Left cardiac atrium (tissue), 4 donors: ENCODE measurements at regions not wholly inside any gene's neighbourhood (a gene's known extent, or its start where the extent isn't known, plus 50 kb on each side); places are given as distances from the start of the nearest gene placed in this dataset.

Experiments used
- ATAC-seq, 2 donors: fragments of 200-7000 bp; cut with Tn5 transposase; one replicate each; pipeline ENCODE4 v1.9.1; 2020; ENCODE audit warnings: mild to moderate bottlenecking in 2 of 2, moderate library complexity in 2 of 2
- DNase-seq: peaks from one replicate; pipeline ENCODE4 v3.0.0-alpha.2; 2020
- intact Hi-C, 2 donors: fragments of 100-400 bp; cut with DNase I; formaldehyde crosslinking; loops; one replicate each; pipeline versions ENCODE4 v1.14.1 to v1.15.1; 2022 to 2023
- donor health status: DM: no; HTN: yes; CAD: no.
- donor health status: DM: no; HTN: yes; CAD: no; lungs with severe emphysema.
- donor health status: DM: yes; HTN: yes; CAD: no.
- donor health status: Dilated cardiomyopathy.

GRCh38 chr15:85929786-85930185, 135.1 kb upstream of the KLHL25 start:
- DNase-seq, result no peak
- intact Hi-C loops, result no loop called here
- ATAC-seq, result no peak

DNA sequence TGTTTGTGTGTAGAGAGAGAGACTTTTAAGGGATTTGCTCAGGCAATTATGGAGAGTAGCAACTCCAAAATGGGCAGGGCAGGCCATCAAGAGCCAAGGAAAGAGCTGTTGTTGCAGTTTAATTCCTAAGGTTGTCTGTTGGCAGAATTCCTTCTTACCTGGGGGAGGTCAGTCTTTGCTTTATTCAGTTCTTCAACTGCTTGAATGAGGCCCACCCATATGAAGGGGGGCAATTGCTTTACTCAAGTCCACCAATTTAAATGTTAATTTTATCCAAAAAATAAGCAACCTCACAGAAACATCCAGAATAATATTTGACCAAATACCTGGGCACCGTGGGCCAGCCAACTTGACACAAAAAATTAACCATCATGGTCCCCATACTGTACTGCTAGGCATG, 137.7 kb upstream of the KLHL25 start:
- no peak for ATAC-seq
- DNase-seq, result no peak
- intact Hi-C loops, result no loop called here

DNA sequence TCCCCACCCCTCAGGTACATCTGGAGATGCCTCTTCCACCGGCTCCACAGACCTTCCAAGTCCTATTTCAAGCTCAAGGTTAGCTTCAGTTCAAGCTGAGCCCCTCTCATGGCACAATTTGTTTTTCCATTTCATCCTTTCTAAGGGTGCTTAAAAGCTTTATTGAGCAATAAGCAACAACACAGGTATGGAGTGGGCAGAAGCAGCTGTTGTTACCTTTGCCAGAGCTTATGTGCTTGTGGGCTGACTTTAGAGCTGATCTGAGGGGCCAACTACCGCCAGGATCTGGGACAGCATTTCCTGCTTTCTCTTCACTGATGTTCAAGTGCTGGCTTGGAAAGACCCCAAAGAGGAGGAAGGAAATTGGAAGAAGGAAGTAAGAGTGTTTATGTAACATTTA, 140.0 kb upstream of the KLHL25 start:
- DNase-seq (no peak), ATAC-seq (no peak)
- intact Hi-C loops, result no loop called here

GRCh38 chr15:85935182-85935581, 140.5 kb upstream of the KLHL25 start:
- DNase-seq, result no peak
- no peak for ATAC-seq
- intact Hi-C loops, result no loop called here

DNA sequence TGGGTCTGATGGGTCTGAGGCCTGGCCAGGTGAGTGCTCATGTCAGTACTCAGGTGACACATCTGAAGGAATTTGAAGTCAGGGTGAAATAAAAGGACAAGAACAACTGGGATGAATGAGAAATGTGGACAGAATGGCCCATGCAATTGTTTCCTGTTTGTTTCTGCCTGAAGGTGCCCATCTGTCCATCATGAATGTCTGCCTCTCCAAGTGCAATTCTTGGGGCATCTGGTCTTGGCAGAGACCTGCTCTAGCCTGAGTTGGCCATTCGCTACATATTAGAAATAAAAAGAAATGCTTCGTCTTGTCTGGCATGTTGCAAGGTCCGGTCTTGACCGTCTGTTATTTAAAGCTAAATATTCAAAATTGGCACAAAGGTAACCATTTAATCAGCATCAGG, 142.0 kb upstream of the AGBL1 start:
- DNase-seq (no peak), ATAC-seq (no peak)
- intact Hi-C loops, result no loop called here

DNA sequence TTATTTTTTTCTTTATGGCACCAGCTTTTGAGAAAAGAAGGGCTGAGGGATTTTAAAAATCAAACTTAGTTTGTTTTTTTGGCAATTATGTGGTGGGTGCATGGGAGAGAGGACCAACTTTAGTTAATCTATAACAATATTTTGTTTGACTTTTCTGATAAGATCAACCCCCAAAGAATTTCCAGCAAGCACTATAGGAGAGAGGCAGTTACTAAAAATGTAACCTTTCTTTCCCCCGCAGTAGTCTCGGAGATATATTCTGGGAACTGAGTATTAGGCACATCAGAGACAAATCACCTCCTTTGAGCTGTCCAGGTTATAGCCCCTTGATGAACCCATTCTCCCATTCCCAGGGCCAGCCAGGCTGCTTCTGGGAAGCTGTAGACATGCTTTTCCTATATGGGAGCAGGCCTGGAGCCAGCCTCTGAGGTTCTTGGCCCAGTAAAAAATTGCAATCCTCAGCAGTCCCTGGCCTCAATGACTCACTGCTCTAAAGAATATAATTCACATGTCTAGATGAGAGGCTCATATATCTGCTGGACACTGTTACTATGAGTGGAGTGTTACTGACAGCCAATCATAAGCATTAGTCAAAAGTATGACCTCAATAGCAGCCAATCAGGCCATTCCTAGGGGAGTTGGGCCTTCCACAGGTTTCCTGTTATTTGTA, 138.3 kb upstream of the AGBL1 start:
- ATAC-seq (no peak), DNase-seq (no peak)
- intact Hi-C loops, result no loop called here

DNA sequence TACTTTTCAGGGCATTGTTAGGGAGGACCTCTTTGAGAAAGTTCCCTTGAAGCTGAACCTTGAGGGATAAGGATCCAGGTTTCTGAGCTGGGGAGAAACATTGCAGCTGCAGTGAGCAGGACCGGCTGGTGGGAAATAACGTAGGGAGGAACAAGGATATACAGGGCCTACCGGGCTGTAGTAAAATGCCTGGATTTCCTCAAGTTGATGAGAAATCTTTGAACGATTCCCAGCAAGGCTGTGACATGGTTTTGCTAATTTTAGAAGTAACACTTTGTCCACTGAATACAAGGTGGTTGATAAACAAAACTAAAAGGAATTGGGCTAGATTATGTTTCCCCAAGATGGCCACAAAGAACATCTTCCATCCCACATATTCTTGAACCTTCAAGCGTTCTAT, 137.0 kb upstream of the AGBL1 start:
- intact Hi-C loops, result no loop called here
- ATAC-seq, result no peak
- DNase-seq, result no peak

GRCh38 chr15:85943151-85943550, 136.5 kb upstream of the AGBL1 start:
- DNase-seq (no peak), ATAC-seq (no peak)
- intact Hi-C loops, result no loop called here

DNA sequence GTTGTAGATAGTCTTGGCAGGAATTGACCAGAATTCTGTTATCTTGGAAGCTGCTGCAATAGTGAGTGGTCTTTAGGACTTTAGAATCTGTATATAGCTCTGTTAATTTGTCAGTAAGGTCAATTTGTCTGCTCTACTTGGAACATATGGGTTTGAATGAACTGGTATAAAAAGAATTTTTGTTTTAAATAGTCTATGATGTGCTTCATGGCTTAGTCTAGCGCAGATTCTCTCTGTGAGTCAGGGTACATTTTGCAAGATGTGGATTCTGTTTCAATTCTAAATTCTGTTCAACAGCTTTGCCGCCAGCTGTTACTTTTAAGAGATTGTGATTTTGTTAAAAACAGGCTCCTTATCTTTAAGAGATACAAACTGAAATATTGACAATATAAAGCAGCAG, 135.9 kb upstream of the AGBL1 start:
- no peak for DNase-seq
- ATAC-seq, result no peak
- intact Hi-C loops, result no loop called here

DNA sequence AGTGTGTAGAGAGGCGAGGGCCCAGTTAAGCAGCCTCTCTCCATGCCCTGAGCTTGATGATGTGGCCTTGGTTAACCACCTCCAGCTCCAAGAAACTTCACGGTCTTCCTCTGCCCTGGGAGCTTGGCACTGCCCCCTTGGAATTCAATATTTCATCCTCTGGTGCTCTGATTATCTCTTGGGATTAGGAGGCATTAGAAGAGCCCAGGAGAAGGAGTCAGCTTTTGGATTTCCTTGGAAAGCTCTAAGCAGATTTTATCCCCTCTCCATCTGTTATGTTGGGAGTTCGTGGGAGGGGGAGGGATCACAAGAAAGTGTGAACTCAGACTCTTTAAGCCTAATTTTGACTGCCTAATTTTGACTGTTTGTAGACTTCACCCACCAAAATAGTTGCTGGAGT, 132.7 kb upstream of the AGBL1 start:
- ATAC-seq (no peak), DNase-seq (no peak)
- intact Hi-C loops, result no loop called here

- DNase-seq, result no peak
- intact Hi-C loops, result no loop called here
- ATAC-seq, result no peak
These were observed 131.7 kb upstream of the AGBL1 start for GRCh38 chr15:85947936-85948335.

DNA sequence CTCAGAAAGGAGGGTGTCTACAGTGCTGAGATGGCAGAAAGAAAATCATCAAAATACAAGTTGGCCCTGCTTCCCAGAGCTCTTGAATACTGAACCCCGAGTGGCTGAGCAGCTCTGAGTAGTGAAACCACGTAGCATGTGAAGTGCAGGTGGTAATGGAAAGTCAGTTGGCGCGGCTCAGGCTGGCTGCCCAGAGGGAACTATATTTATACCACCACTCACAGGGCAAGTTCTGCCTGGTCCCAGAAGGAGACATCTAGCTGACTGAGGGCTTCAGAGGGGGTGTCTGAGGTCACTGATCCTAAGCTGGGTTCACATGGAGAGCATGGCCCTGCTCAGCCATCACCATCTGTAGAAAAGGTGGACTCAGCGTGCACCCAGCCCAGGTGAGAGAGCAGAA, 129.6 kb upstream of the AGBL1 start:
- intact Hi-C loops, result no loop called here
- ATAC-seq, result peak in 1 of 2 donors; percentile 53
- DNase-seq, result peak; percentile 37

GRCh38 chr15:85954586-85954985, 125.1 kb upstream of the AGBL1 start:
- DNase-seq (no peak), ATAC-seq (no peak)
- intact Hi-C loops, result no loop called here

DNA sequence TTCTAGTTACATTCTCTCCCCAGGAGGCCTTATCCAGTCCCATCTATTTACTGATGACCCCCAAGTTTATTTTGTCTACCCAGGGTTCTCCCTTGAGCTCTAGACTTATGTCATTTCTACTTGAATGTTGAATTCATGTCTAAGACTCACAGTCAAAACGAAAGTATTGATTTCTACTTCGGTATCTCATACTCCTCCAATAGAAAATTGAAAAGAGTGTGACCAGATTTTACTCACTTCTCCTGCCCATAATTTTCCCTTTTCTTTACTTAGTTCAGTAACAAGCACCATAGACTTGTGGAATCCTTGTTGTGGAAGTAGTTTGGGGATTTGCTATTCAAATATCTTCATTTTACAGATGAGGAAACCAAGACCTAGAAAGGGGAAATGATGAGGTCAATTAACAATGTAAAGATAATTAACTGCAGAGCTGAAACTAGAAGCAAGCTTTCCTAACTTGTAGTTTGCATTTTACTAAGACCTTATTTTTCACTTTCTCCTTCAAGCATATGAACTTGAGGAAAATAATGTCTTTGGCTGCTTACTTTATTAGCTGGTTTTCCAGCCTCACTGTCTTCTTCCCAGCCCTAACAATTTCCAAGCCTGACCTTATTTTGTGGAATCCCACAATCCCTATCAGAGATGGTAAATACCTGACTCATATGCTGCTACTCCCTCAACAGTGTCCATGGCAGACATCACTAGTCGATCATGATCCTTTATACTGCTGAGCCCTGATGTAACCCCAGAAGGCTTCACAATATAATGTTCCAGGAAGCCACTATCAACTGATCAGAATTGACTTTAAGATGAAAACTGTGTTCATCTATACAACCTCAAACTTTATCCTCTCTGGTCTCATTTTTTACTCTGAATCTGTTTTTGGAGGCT, 123.9 kb upstream of the AGBL1 start:
- intact Hi-C loops, result no loop called here
- DNase-seq, result no peak
- no peak for ATAC-seq

GRCh38 chr15:85956532-85957275, 123.0 kb upstream of the AGBL1 start:
- intact Hi-C loops, result no loop called here
- no peak for ATAC-seq
- DNase-seq, result no peak

DNA sequence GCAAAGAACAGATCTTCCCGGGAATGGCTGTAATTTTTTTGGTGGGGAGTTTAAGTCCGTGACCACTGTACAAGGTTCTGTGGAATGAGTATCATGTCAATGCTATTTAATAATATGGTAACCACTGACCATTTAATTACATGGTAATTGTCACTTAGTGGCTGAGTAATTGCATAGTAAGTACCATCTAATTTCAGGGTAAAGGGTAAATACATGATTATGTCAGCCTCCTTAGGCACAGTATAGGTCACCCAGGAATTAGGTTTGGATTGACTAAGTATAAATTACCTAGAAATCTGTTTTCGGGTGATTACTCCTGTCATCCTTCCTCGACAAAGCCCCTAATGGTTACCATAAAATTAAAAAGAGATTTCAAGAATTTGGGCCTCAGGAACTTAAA, 120.1 kb upstream of the AGBL1 start:
- DNase-seq (no peak), ATAC-seq (no peak)
- intact Hi-C loops, result no loop called here

- ATAC-seq, result no peak
- intact Hi-C loops, result no loop called here
- DNase-seq, result no peak
These were observed 119.3 kb upstream of the AGBL1 start for GRCh38 chr15:85960381-85960780.

- intact Hi-C loops, result no loop called here
- DNase-seq (no peak), ATAC-seq (no peak)
These were observed 117.8 kb upstream of the AGBL1 start for GRCh38 chr15:85961821-85962220.

- intact Hi-C loops, result no loop called here
- ATAC-seq, result no peak
- no peak for DNase-seq
These were observed 116.4 kb upstream of the AGBL1 start for GRCh38 chr15:85963262-85963760.

- intact Hi-C loops, result no loop called here
These were observed 115.2 kb upstream of the AGBL1 start for GRCh38 chr15:85964471-85964870.

More at GRCh38 chr15:85964471-85964870, 115.2 kb upstream of the AGBL1 start:
- no peak for DNase-seq
- ATAC-seq, result no peak
